ENCODE measurements at regions not wholly inside any gene's neighbourhood (a gene's known extent, or its start where the extent isn't known, plus 50 kb on each side); places are given as distances from the start of the nearest gene placed in this dataset.

GRCh38 chr4:65021149-65021548 lies 611.9 kb upstream of the TECRL start:
- CTCF ChIA-PET, result interaction anchor here (1.2 kb wide), 1 partner anchor 13 kb away, joined by 3 read pairs; no protein-coding TSS in a partner anchor
- POLR2A ChIA-PET, result no interaction called here
- no peak for DNase-seq (ENCODE audit: extremely low spot score)
- no peak for TF ChIP-seq CTCF (IDR thresholded peaks at IDR 0.05; ENCODE audit: control extremely low read depth, extremely low read depth, low read depth, missing control alignments)

- ChIA-PET CTCF (interaction anchor here (1.6 kb wide), 1 partner anchor 10 kb away, joined by 4 read pairs; no protein-coding TSS in a partner anchor), POLR2A (no interaction called here)
- TF ChIP-seq CTCF (IDR thresholded peaks at IDR 0.05; ENCODE audit: control extremely low read depth, extremely low read depth, low read depth, missing control alignments), result no peak
- no peak for DNase-seq (ENCODE audit: extremely low spot score)
These were observed 610.5 kb upstream of the TECRL start for GRCh38 chr4:65019775-65020174.

- DNase-seq (ENCODE audit: extremely low spot score), result no peak
- POLR2A ChIA-PET, result no interaction called here
- CTCF ChIA-PET, result interaction anchor here (1.6 to 2.0 kb wide), 2 partner anchors 9 to 11 kb away, joined by 4 to 8 read pairs; no protein-coding TSS in a partner anchor
- TF ChIP-seq CTCF (IDR thresholded peaks at IDR 0.05; ENCODE audit: control extremely low read depth, extremely low read depth, low read depth, missing control alignments), result no peak
These were observed 609.1 kb upstream of the TECRL start for GRCh38 chr4:65018313-65018712.

GRCh38 chr4:65014078-65014477 lies 604.8 kb upstream of the TECRL start:
- no peak for TF ChIP-seq CTCF (IDR thresholded peaks at IDR 0.05; ENCODE audit: control extremely low read depth, extremely low read depth, low read depth, missing control alignments)
- ChIA-PET CTCF (interaction anchor here (1.1 kb wide), 1 partner anchor 8 kb away, joined by 3 read pairs; no protein-coding TSS in a partner anchor), POLR2A (no interaction called here)
- DNase-seq (ENCODE audit: extremely low spot score), result no peak

GRCh38 chr4:65007841-65008439 lies 598.7 kb upstream of the TECRL start:
- ChIA-PET CTCF (interaction anchor here (1.1 to 2.1 kb wide), 2 partner anchors 10 to 14 kb away, joined by 3 to 8 read pairs; no protein-coding TSS in a partner anchor), POLR2A (no interaction called here)
- no peak for DNase-seq (ENCODE audit: extremely low spot score)
- TF ChIP-seq CTCF (IDR thresholded peaks at IDR 0.05; ENCODE audit: control extremely low read depth, extremely low read depth, low read depth, missing control alignments), result peak; percentile 29

GRCh38 chr4:64975177-64975576 lies 565.9 kb upstream of the TECRL start:
- POLR2A ChIA-PET, result no interaction called here
- no peak for DNase-seq (ENCODE audit: extremely low spot score)
- TF ChIP-seq CTCF (IDR thresholded peaks at IDR 0.05; ENCODE audit: control extremely low read depth, extremely low read depth, low read depth, missing control alignments), result no peak
- CTCF ChIA-PET, result no interaction called here

All from GM10248 (cell line).